ENCODE measurements at regions not wholly inside any gene's neighbourhood (a gene's known extent, or its start where the extent isn't known, plus 50 kb on each side); places are given as distances from the start of the nearest gene placed in this dataset.

- TF ChIP-seq EZH2 (IDR thresholded peaks at IDR 0.05; ENCODE audit: low read depth, unreplicated experiment) (no peak), REST (IDR thresholded peaks at IDR 0.05; ENCODE audit: unreplicated experiment) (no peak), CTCF (conservative IDR thresholded peaks at IDR 0.05; ENCODE audit: low read depth in 2 of 2) (no peak), CREB1 (CRISPR knock-in tag; IDR thresholded peaks at IDR 0.05; ENCODE audit: low read depth) (no peak)
Measured at GRCh38 chr13:87783366-87783765, 112.2 kb downstream of the SLITRK5 start.

Measured in GM23338 (cell line).